Small intestine (tissue), 7 donors: ENCODE measurements at regions not wholly inside any gene's neighbourhood (a gene's known extent, or its start where the extent isn't known, plus 50 kb on each side); places are given as distances from the start of the nearest gene placed in this dataset.

Source experiments
- DNase-seq, 2 donors: peaks; one replicate each; pipeline versions ENCODE4 v3.0.0 to v3.0.0-alpha.2; 2013
- FAIRE-seq: peaks from 2 replicates; lab custom pipeline; 2012; peaks lifted over from hg19 to GRCh38; lab: Jason Lieb, UNC
- H3K27ac ChIP-seq, 3 donors: one replicate each; pipeline ENCODE4 v1.5.1; 2013; ENCODE audit warnings: low read length in 2 of 3, mild to moderate bottlenecking in 2 of 3, control low read depth in 1 of 3, inconsistent platforms in 1 of 3, low read depth in 1 of 3, moderate library complexity in 1 of 3
- H3K27me3 ChIP-seq, 3 donors: one replicate each; pipeline ENCODE4 v1.6.1; 2013; ENCODE audit warnings: low read length in 3 of 3, inconsistent platforms in 1 of 3; ENCODE audit not compliant: control insufficient read depth in 3 of 3, insufficient read depth in 3 of 3
- H3K36me3 ChIP-seq, 3 donors: one replicate each; pipeline ENCODE4 v1.6.1; 2013; ENCODE audit warnings: low read length in 3 of 3, inconsistent platforms in 1 of 3, low read depth in 1 of 3, mild to moderate bottlenecking in 1 of 3, moderate library complexity in 1 of 3; ENCODE audit not compliant: control insufficient read depth in 3 of 3, insufficient read depth in 2 of 3
- H3K4me1 ChIP-seq, 3 donors: one replicate each; pipeline ENCODE4 v1.6.1; 2013; ENCODE audit warnings: low read length in 2 of 3, inconsistent platforms in 1 of 3, low read depth in 1 of 3, mild to moderate bottlenecking in 1 of 3, moderate library complexity in 1 of 3; ENCODE audit not compliant: control insufficient read depth in 3 of 3, insufficient read depth in 2 of 3
- H3K4me3 ChIP-seq, 3 donors: one replicate each; pipeline ENCODE4 v1.5.1; 2013; ENCODE audit warnings: low read length in 3 of 3, control low read depth in 1 of 3, inconsistent platforms in 1 of 3, low read depth in 1 of 3, mild to moderate bottlenecking in 1 of 3, moderate library complexity in 1 of 3
- H3K9me3 ChIP-seq, 2 donors: one replicate each; pipeline ENCODE4 v1.6.1; 2013; ENCODE audit warnings: low read depth in 1 of 2, low read length in 1 of 2; ENCODE audit not compliant: control insufficient read depth in 2 of 2, insufficient read depth in 1 of 2
- WGBS, 3 donors: extraction: QIAGEN DNeasy Blood & Tissue Kit; methylation state at CpG; one replicate each; pipeline ENCODE4 v1.1.7; 2013; 5-methylcytosine and 5-hydroxymethylcytosine counted together
- donor health status: healthy with polysubstance abuse.
- donor health status: control.
- donor health status: control.
- donor health status: Bipolar disorder and iron deficiency.
- donor health status: healthy.

- H3K4me3 ChIP-seq: no peak overlapping the region
- FAIRE-seq (no peak), DNase-seq (no peak)
- no peaks in the 10 kb centered on the region for H3K4me1 ChIP-seq
- H3K27me3 ChIP-seq: no peaks in the 10 kb centered on the region
- H3K27ac ChIP-seq: no peak overlapping the region
- peaks cover 0 to 16% of the 10 kb centered on the region in 2 donors for H3K9me3 ChIP-seq
- H3K36me3 ChIP-seq: no peaks in the 10 kb centered on the region
These were observed 543.3 kb downstream of the TRHDE start for GRCh38 chr12:72815421-72815820.

- H3K4me1 ChIP-seq: no peaks in the 10 kb centered on the region
- H3K4me3 ChIP-seq: no peak overlapping the region
- H3K9me3 ChIP-seq: no peaks in the 10 kb centered on the region
- WGBS, 3 donors: 81 to 91% (median 87%) methylated on average over 2 of the region's 2 CpGs
- DNase-seq: no peak
- H3K27me3 ChIP-seq: no peaks in the 10 kb centered on the region
- no peak overlapping the region for H3K27ac ChIP-seq
- FAIRE-seq: no peak
- H3K36me3 ChIP-seq: no peaks in the 10 kb centered on the region
These were observed 556.6 kb downstream of the TRHDE start for GRCh38 chr12:72828662-72829324.

- no peak overlapping the region for H3K4me3 ChIP-seq
- no peaks in the 10 kb centered on the region for H3K4me1 ChIP-seq
- no peaks in the 10 kb centered on the region for H3K9me3 ChIP-seq
- DNase-seq (no peak), FAIRE-seq (no peak)
- 90 to 91% (median 90%) methylated on average over 1 of the region's 1 CpG for WGBS, 3 donors
- no peak overlapping the region for H3K27ac ChIP-seq
- H3K27me3 ChIP-seq: no peaks in the 10 kb centered on the region
- H3K36me3 ChIP-seq: no peaks in the 10 kb centered on the region
These were observed 557.7 kb downstream of the TRHDE start for GRCh38 chr12:72829838-72830237.

GRCh38 chr12:72832024-72832423 is 559.9 kb downstream of the TRHDE start:
- H3K9me3 ChIP-seq: no peaks in the 10 kb centered on the region
- 67 to 82% (median 74%) methylated on average over 4 of the region's 4 CpGs for WGBS, 3 donors
- FAIRE-seq: no peak

GRCh38 chr12:72836194-72836593 is 564.0 kb downstream of the TRHDE start:
- Histone ChIP-seq H3K4me1 (no peaks in the 10 kb centered on the region), H3K36me3 (no peaks in the 10 kb centered on the region), H3K27ac (no peak overlapping the region), H3K4me3 (no peak overlapping the region), H3K9me3 (no peaks in the 10 kb centered on the region), H3K27me3 (no peaks in the 10 kb centered on the region)
- DNase-seq: no peak
- no peak for FAIRE-seq

More at GRCh38 chr12:72832024-72832423, 559.9 kb downstream of the TRHDE start:
- Histone ChIP-seq H3K4me1 (no peaks in the 10 kb centered on the region), H3K27me3 (no peaks in the 10 kb centered on the region), H3K27ac (no peak overlapping the region), H3K36me3 (no peaks in the 10 kb centered on the region), H3K4me3 (no peak overlapping the region)
- DNase-seq: no peak

GRCh38 chr12:72839696-72840095 is 567.5 kb downstream of the TRHDE start:
- 20 to 42% (median 29%) methylated on average over 1 of the region's 1 CpG for WGBS, 3 donors
- Histone ChIP-seq H3K27me3 (no peaks in the 10 kb centered on the region), H3K27ac (no peak overlapping the region), H3K9me3 (no peaks in the 10 kb centered on the region), H3K4me1 (no peaks in the 10 kb centered on the region), H3K4me3 (no peak overlapping the region), H3K36me3 (no peaks in the 10 kb centered on the region)
- no peak for DNase-seq
- no peak for FAIRE-seq

- WGBS, 3 donors: 25 to 42% (median 35%) methylated on average over 2 of the region's 2 CpGs
- Histone ChIP-seq H3K36me3 (no peaks in the 10 kb centered on the region), H3K4me1 (no peaks in the 10 kb centered on the region), H3K27ac (no peak overlapping the region), H3K9me3 (no peaks in the 10 kb centered on the region), H3K4me3 (no peak overlapping the region), H3K27me3 (no peaks in the 10 kb centered on the region)
- no peak for DNase-seq
- no peak for FAIRE-seq
These were observed 591.5 kb downstream of the TRHDE start for GRCh38 chr12:72863671-72864070.

GRCh38 chr12:72865921-72866320 is 593.8 kb downstream of the TRHDE start:
- H3K9me3 ChIP-seq: no peaks in the 10 kb centered on the region
- 75 to 88% (median 82%) methylated on average over 2 of the region's 2 CpGs for WGBS, 3 donors
- H3K36me3 ChIP-seq: no peaks in the 10 kb centered on the region
- H3K27ac ChIP-seq: no peak overlapping the region
- no peaks in the 10 kb centered on the region for H3K4me1 ChIP-seq
- DNase-seq (no peak), FAIRE-seq (no peak)
- H3K4me3 ChIP-seq: no peak overlapping the region
- H3K27me3 ChIP-seq: no peaks in the 10 kb centered on the region

GRCh38 chr12:72869024-72869423 is 596.9 kb downstream of the TRHDE start:
- no peak overlapping the region for H3K27ac ChIP-seq
- 72 to 86% (median 75%) methylated on average over 6 of the region's 6 CpGs for WGBS, 3 donors
- no peaks in the 10 kb centered on the region for H3K27me3 ChIP-seq
- DNase-seq (no peak), FAIRE-seq (no peak)
- H3K9me3 ChIP-seq: no peaks in the 10 kb centered on the region
- no peak overlapping the region for H3K4me3 ChIP-seq
- no peaks in the 10 kb centered on the region for H3K4me1 ChIP-seq
- H3K36me3 ChIP-seq: no peaks in the 10 kb centered on the region
